ENCODE measurements at regions not wholly inside any gene's neighbourhood (a gene's known extent, or its start where the extent isn't known, plus 50 kb on each side); places are given as distances from the start of the nearest gene placed in this dataset.

- H3K79me2 ChIP-seq (ENCODE audit: control insufficient read depth in 1 of 2, insufficient read depth in 2 of 2, low read length in 2 of 2), result no peaks in the 10 kb centered on the region
- FAIRE-seq (no peak), DNase-seq (ENCODE audit: low read depth in 1 of 2, low spot score in 2 of 2) (no peak)
- H2BK12ac ChIP-seq (ENCODE audit: low read depth, low read length), result no peak overlapping the region
- POLR2A ChIA-PET (ENCODE audit: partially characterized antibody), result no interaction called here
- H3K23me2 ChIP-seq (ENCODE audit: low read depth, low read length), result no peaks in the 10 kb centered on the region
- H3K23ac ChIP-seq (ENCODE audit: insufficient read length), result no peak overlapping the region
- H3K4me3 ChIP-seq (ENCODE audit: extremely low read depth in 1 of 4, insufficient read depth in 2 of 4, low read depth in 3 of 4, low read length in 4 of 4), result no peak overlapping the region
- H4K91ac ChIP-seq (replicated peaks; ENCODE audit: insufficient read length, low read length), result no peak overlapping the region
- H3K27ac ChIP-seq (ENCODE audit: low read depth, low read length), result no peak overlapping the region
- H2AFZ ChIP-seq (ENCODE audit: low read length), result no peak overlapping the region
- no peak overlapping the region for H3K9ac ChIP-seq (replicated peaks in 1 of 4; ENCODE audit: extremely low read depth in 1 of 4, low read depth in 3 of 4, low read length in 3 of 4)
- no peaks in the 10 kb centered on the region for H4K20me1 ChIP-seq (replicated peaks in 1 of 2; ENCODE audit: control insufficient read depth in 1 of 2, insufficient read depth in 2 of 2, low read length in 2 of 2)
- H2BK120ac ChIP-seq (replicated peaks; ENCODE audit: low read depth, low read length), result no peak overlapping the region
- H3K4me1 ChIP-seq (replicated peaks in 1 of 4; ENCODE audit: control insufficient read depth in 3 of 4, insufficient read depth in 4 of 4, low read length in 3 of 4), result no peaks in the 10 kb centered on the region
- H2BK15ac ChIP-seq (ENCODE audit: low read length), result no peak overlapping the region
- H2BK20ac ChIP-seq (ENCODE audit: low read length), result no peak overlapping the region
- H3K56ac ChIP-seq (replicated peaks; ENCODE audit: insufficient read length, low read depth, low read length), result no peak overlapping the region
- no peaks in the 10 kb centered on the region for H3K79me1 ChIP-seq (ENCODE audit: low read depth, low read length)
- H3K4ac ChIP-seq (replicated peaks; ENCODE audit: insufficient read length, low read depth, low read length), result no peak overlapping the region
- no peak overlapping the region for H2AK5ac ChIP-seq (ENCODE audit: low read depth, low read length)
- no peak for TF ChIP-seq SP2 (IDR thresholded peaks at IDR 0.05; ENCODE audit: low read length)
- no peak for TF ChIP-seq MAX (IDR thresholded peaks at IDR 0.05)
- no peak for TF ChIP-seq CBX8 (IDR thresholded peaks at IDR 0.05; ENCODE audit: borderline replicate concordance, low read depth, low read length)
- H3K9me3 ChIP-seq (ENCODE audit: insufficient read depth in 2 of 2, low read depth in 1 of 2, low read length in 1 of 2), result no peaks in the 10 kb centered on the region
- no peak overlapping the region for H3K18ac ChIP-seq (ENCODE audit: extremely low read depth, low read length)
- no peak overlapping the region for H3K4me2 ChIP-seq (ENCODE audit: insufficient read depth in 1 of 2, low read depth in 2 of 2, low read length in 2 of 2)
- no peak overlapping the region for H2BK5ac ChIP-seq (ENCODE audit: low read depth, low read length)
- H4K5ac ChIP-seq (ENCODE audit: insufficient read length, low read depth, low read length), result no peak overlapping the region
- H3K27me3 ChIP-seq (replicated peaks in 1 of 4; ENCODE audit: control insufficient read depth in 3 of 4, extremely low read depth in 1 of 4, insufficient read depth in 3 of 4, low read length in 3 of 4), result no peaks in the 10 kb centered on the region
- H3K36me3 ChIP-seq (ENCODE audit: control insufficient read depth in 2 of 4, insufficient read depth in 4 of 4, low read length in 3 of 4), result no peaks in the 10 kb centered on the region
- CTCF ChIA-PET (ENCODE audit: partially characterized antibody), result no interaction called here
- H3K14ac ChIP-seq (ENCODE audit: insufficient read length), result no peak overlapping the region
- no peak overlapping the region for H4K8ac ChIP-seq (ENCODE audit: extremely low read depth, insufficient read depth, low read length)
These were observed 380.8 kb downstream of the TMEM232 start for GRCh38 chr5:110345623-110346022.
